ENCODE measurements at regions not wholly inside any gene's neighbourhood (a gene's known extent, or its start where the extent isn't known, plus 50 kb on each side); places are given as distances from the start of the nearest gene placed in this dataset.

DNA sequence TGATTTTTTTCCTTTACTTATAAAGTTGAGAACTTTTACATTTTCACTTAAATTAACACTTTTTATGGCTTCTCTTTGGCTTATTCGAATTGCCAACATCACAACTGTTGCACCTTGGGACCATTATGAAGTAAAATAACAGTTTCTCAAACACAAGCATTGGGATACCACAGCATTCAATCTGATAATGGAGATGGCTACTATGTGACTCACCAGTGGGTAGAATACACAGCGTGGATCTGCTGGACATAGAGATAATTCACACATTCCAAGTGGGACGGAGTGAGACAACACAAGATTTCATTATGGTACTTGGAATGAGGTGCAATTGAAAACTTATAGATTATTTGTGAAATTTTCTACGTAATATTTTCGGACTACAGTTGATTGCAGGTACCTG, 68.0 kb downstream of the ADAMTS1 start:
- Histone ChIP-seq H3K9ac (ENCODE audit: control insufficient read depth, insufficient read depth, low read length) (no peak overlapping the region), H3K36me3 (ENCODE audit: control insufficient read depth in 2 of 2, insufficient read depth in 2 of 2, low read length in 1 of 2) (no peaks in the 10 kb centered on the region), H3K4me2 (ENCODE audit: control insufficient read depth, insufficient read depth) (no peak overlapping the region), H3K4me1 (ENCODE audit: control insufficient read depth, insufficient read depth, low read length) (no peaks in the 10 kb centered on the region), H4K20me1 (ENCODE audit: control insufficient read depth, insufficient read depth) (no peaks in the 10 kb centered on the region), H3K27ac (ENCODE audit: control insufficient read depth, insufficient read depth) (no peak overlapping the region), H3K79me2 (ENCODE audit: control insufficient read depth, insufficient read depth, low read length) (no peaks in the 10 kb centered on the region), H3K27me3 (replicated peaks in 1 of 2; ENCODE audit: control insufficient read depth in 2 of 2, insufficient read depth in 2 of 2, low read length in 1 of 2) (no peaks in the 10 kb centered on the region; a peak in 1 of 4 replicates), H3K9me3 (replicated peaks; ENCODE audit: control insufficient read depth, insufficient read depth, low read length) (no peaks in the 10 kb centered on the region; the same call in 2 of the 3 replicates), H3K4me3 (no peak overlapping the region), H2AFZ (ENCODE audit: control insufficient read depth, low read depth, low read length) (no peak overlapping the region)
- BruUV-seq (replicated peaks) = no TSS peak
- ChIA-PET CTCF (no interaction called here), SMC1A (ENCODE audit: uncharacterized antibody, unreplicated experiment) (no interaction called here), RAD21 (ENCODE audit: unreplicated experiment) (no interaction called here), POLR2A (no interaction called here)
- no peak for FAIRE-seq
- in situ Hi-C loops (cut with MboI) (no loop called here), intact Hi-C loops (cut with micrococcal nuclease; ENCODE audit: unreplicated experiment) (no loop called here)
- WGBS (ENCODE audit: insufficient coverage, insufficient replicate concordance, low lambda C conversion rate, missing lambda C conversion rate) = 4% methylated on average over 5 of the region's 5 CpGs
- DNase-seq (ENCODE audit: low read depth, low spot score) = no peak
- no peak for ATAC-seq
- TF ChIP-seq, protein P1, sequence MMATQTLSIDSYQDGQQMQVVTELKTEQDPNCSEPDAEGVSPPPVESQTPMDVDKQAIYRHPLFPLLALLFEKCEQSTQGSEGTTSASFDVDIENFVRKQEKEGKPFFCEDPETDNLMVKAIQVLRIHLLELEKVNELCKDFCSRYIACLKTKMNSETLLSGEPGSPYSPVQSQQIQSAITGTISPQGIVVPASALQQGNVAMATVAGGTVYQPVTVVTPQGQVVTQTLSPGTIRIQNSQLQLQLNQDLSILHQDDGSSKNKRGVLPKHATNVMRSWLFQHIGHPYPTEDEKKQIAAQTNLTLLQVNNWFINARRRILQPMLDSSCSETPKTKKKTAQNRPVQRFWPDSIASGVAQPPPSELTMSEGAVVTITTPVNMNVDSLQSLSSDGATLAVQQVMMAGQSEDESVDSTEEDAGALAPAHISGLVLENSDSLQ (IDR thresholded peaks at IDR 0.05) = no peak
- TF ChIP-seq, protein P2, sequence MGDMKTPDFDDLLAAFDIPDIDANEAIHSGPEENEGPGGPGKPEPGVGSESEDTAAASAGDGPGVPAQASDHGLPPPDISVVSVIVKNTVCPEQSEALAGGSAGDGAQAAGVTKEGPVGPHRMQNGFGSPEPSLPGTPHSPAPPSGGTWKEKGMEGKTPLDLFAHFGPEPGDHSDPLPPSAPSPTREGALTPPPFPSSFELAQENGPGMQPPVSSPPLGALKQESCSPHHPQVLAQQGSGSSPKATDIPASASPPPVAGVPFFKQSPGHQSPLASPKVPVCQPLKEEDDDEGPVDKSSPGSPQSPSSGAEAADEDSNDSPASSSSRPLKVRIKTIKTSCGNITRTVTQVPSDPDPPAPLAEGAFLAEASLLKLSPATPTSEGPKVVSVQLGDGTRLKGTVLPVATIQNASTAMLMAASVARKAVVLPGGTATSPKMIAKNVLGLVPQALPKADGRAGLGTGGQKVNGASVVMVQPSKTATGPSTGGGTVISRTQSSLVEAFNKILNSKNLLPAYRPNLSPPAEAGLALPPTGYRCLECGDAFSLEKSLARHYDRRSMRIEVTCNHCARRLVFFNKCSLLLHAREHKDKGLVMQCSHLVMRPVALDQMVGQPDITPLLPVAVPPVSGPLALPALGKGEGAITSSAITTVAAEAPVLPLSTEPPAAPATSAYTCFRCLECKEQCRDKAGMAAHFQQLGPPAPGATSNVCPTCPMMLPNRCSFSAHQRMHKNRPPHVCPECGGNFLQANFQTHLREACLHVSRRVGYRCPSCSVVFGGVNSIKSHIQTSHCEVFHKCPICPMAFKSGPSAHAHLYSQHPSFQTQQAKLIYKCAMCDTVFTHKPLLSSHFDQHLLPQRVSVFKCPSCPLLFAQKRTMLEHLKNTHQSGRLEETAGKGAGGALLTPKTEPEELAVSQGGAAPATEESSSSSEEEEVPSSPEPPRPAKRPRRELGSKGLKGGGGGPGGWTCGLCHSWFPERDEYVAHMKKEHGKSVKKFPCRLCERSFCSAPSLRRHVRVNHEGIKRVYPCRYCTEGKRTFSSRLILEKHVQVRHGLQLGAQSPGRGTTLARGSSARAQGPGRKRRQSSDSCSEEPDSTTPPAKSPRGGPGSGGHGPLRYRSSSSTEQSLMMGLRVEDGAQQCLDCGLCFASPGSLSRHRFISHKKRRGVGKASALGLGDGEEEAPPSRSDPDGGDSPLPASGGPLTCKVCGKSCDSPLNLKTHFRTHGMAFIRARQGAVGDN (IDR thresholded peaks at IDR 0.05) = no peak
- TF ChIP-seq, protein P3, sequence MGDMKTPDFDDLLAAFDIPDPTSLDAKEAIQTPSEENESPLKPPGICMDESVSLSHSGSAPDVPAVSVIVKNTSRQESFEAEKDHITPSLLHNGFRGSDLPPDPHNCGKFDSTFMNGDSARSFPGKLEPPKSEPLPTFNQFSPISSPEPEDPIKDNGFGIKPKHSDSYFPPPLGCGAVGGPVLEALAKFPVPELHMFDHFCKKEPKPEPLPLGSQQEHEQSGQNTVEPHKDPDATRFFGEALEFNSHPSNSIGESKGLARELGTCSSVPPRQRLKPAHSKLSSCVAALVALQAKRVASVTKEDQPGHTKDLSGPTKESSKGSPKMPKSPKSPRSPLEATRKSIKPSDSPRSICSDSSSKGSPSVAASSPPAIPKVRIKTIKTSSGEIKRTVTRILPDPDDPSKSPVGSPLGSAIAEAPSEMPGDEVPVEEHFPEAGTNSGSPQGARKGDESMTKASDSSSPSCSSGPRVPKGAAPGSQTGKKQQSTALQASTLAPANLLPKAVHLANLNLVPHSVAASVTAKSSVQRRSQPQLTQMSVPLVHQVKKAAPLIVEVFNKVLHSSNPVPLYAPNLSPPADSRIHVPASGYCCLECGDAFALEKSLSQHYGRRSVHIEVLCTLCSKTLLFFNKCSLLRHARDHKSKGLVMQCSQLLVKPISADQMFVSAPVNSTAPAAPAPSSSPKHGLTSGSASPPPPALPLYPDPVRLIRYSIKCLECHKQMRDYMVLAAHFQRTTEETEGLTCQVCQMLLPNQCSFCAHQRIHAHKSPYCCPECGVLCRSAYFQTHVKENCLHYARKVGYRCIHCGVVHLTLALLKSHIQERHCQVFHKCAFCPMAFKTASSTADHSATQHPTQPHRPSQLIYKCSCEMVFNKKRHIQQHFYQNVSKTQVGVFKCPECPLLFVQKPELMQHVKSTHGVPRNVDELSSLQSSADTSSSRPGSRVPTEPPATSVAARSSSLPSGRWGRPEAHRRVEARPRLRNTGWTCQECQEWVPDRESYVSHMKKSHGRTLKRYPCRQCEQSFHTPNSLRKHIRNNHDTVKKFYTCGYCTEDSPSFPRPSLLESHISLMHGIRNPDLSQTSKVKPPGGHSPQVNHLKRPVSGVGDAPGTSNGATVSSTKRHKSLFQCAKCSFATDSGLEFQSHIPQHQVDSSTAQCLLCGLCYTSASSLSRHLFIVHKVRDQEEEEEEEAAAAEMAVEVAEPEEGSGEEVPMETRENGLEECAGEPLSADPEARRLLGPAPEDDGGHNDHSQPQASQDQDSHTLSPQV (IDR thresholded peaks at IDR 0.05) = no peak

All from GM12878 (cell line).